OCI-LY7 (cell line): ENCODE measurements at regions not wholly inside any gene's neighbourhood (a gene's known extent, or its start where the extent isn't known, plus 50 kb on each side); places are given as distances from the start of the nearest gene placed in this dataset.

Experiments
- BruUV-seq: library from RNA; stranded (reverse); fragments of 400-500 nt; replicated peaks from 2 replicates; lab custom pipeline; 2021; lab: Mats Ljungman, UMichigan
- CTCF ChIA-PET: fragments of 300-600 bp; sonication (Branson Sonifier 250); formaldehyde crosslinking; loops from one replicate; lab custom pipeline; 2022; ENCODE audit warnings: antibody characterized with exemption; ENCODE audit not compliant: unreplicated experiment; lab: Charles Lee
- POLR2A ChIA-PET: fragments of 300-600 bp; sonication (Branson Sonifier 250); formaldehyde crosslinking; loops from one replicate; lab custom pipeline; 2022; ENCODE audit warnings: antibody characterized with exemption; lab: Charles Lee
- DNase-seq: peaks from one replicate; pipeline ENCODE4 v3.0.0-alpha.2; 2015; ENCODE audit warnings: low spot score
- H2AFZ ChIP-seq: fragments of 200-600 bp; sonication (generic), shearing (Covaris generic); 2 replicates; pipeline ENCODE4 v1.6.1; 2014; ENCODE audit warnings: mild to moderate bottlenecking, antibody characterized with exemption, low read length, moderate library complexity
- H3K27ac ChIP-seq: fragments of 200-600 bp; sonication (generic); 2 replicates; pipeline ENCODE4 v1.5.1; 2014; ENCODE audit warnings: mixed run types, low read depth, mild to moderate bottlenecking, moderate library complexity, low read length, inconsistent platforms; ENCODE audit not compliant: poor library complexity, severe bottlenecking
- H3K36me3 ChIP-seq: fragments of 200-600 bp; sonication (generic); 2 replicates; pipeline ENCODE4 v1.6.1; 2014; ENCODE audit warnings: mild to moderate bottlenecking, antibody characterized with exemption, low read length, moderate library complexity, mixed read lengths; ENCODE audit not compliant: insufficient read depth
- H3K4me1 ChIP-seq: fragments of 200-600 bp; sonication (generic); 2 replicates; pipeline ENCODE4 v1.5.1; 2014; ENCODE audit warnings: mild to moderate bottlenecking, low read length; ENCODE audit not compliant: insufficient read depth, poor library complexity, severe bottlenecking
- H3K4me2 ChIP-seq: fragments of 200-600 bp; sonication (generic); 2 replicates; pipeline ENCODE4 v1.6.1; 2014; ENCODE audit warnings: mild to moderate bottlenecking, low read length
- H3K4me3 ChIP-seq: fragments of 200-600 bp; sonication (generic); 2 replicates; pipeline ENCODE4 v1.5.1; 2014; ENCODE audit warnings: mild to moderate bottlenecking, low read depth, low read length; ENCODE audit not compliant: poor library complexity, severe bottlenecking
- H3K79me2 ChIP-seq: fragments of 200-600 bp; sonication (generic); 2 replicates; pipeline ENCODE4 v1.6.1; 2016; ENCODE audit warnings: low read depth, mild to moderate bottlenecking, low read length, moderate library complexity, mixed read lengths; ENCODE audit not compliant: insufficient read depth
- H3K9me2 ChIP-seq: fragments of 200-600 bp; sonication (generic); 2 replicates; pipeline ENCODE4 v1.6.1; 2016; ENCODE audit warnings: mild to moderate bottlenecking, low read length, mixed read lengths; ENCODE audit not compliant: insufficient read depth
- H3K9me3 ChIP-seq: fragments of 200-600 bp; sonication (generic); 2 replicates; pipeline ENCODE4 v1.6.1; 2014; ENCODE audit warnings: mild to moderate bottlenecking, mixed run types, low read length, mixed read lengths
- H4K20me1 ChIP-seq: fragments of 200-600 bp; sonication (generic); 2 replicates; pipeline ENCODE4 v1.6.1; 2014; ENCODE audit warnings: mild to moderate bottlenecking, antibody characterized with exemption, low read length, moderate library complexity, mixed read lengths; ENCODE audit not compliant: insufficient read depth
- CTCF ChIP-seq: fragments of 200-600 bp; sonication (generic); conservative IDR thresholded peaks from 2 replicates; pipeline ENCODE4 v1.5.1; 2014; ENCODE audit warnings: mild to moderate bottlenecking, antibody characterized with exemption, low read length, moderate library complexity, mixed read lengths
- EZH2phosphoT487 ChIP-seq: fragments of 200-600 bp; sonication (generic); IDR thresholded peaks from 2 replicates; pipeline ENCODE4 v1.6.1; 2018; ENCODE audit warnings: low read depth, borderline replicate concordance, mild to moderate bottlenecking, mixed run types, antibody characterized with exemption, low read length, moderate library complexity, mixed read lengths
- intact Hi-C: fragments of 100-400 bp; cut with micrococcal nuclease; formaldehyde crosslinking; loops from one replicate; pipeline ENCODE4 v1.10.0; 2022; ENCODE audit not compliant: unreplicated experiment

DNA sequence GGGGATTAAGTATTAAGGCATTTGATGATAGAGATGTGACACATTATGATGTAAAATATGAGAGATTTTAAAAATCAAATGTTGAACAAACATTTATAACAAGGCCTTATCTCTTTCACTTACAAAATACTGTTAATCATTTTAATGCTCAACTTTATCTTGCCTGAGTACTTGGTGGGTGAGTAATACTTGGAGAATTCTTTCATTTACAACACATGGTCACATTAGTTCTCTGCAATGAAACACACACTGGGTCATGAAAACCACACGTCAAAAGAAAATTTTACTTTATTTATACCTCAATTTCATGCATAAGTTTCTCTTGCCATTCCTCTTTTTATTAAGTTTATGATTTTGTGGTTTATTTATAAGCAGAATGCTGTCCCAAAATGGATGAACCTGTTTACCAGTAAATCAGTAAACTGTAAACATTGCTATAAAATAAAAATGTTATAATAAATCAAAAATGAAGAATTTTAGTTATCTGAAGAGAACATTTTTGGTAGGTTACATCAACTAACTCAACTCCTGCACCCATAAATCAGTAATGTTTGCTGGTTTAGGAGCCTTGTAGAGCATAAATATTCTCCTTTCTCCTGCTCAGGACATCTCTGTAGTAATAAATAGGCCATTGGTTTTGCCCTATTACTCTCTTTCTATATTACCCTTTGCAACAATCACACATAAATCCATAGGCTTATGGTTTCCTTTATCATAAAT, 233.5 kb upstream of the NLGN4Y start:
- H3K4me3 ChIP-seq, result no peak overlapping the region
- POLR2A ChIA-PET, result no interaction called here
- intact Hi-C loops, result no loop called here
- H3K4me2 ChIP-seq, result no peak overlapping the region
- H3K4me1 ChIP-seq, result no peaks in the 10 kb centered on the region
- no peak overlapping the region for H3K27ac ChIP-seq
- H4K20me1 ChIP-seq, result no peaks in the 10 kb centered on the region
- no peaks in the 10 kb centered on the region for H3K9me2 ChIP-seq
- DNase-seq, result no peak
- H3K79me2 ChIP-seq, result no peaks in the 10 kb centered on the region
- H2AFZ ChIP-seq, result no peak overlapping the region
- no TSS peak for BruUV-seq
- TF ChIP-seq EZH2phosphoT487, result no peak
- TF ChIP-seq CTCF, result no peak
- CTCF ChIA-PET, result no interaction called here
- H3K36me3 ChIP-seq, result no peaks in the 10 kb centered on the region
- H3K9me3 ChIP-seq, result no peaks in the 10 kb centered on the region

DNA sequence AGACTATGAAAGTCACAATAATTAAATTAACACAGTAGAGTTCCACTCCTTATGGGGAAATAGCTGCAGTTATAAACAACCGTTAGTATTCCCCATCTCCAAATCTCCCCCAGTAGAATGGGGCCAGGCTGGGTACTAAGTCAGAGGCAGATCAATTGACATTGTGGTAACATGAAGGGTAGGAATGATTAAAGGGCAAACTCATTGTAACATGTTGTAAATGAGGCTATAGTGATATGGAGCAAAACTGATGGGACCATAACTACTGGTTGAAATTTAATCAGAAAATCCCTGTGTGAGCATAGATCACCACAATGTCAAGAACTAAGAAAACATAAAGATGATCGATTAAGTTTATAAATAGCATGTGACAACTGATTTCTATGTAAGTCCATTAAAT, 231.9 kb upstream of the NLGN4Y start:
- Histone ChIP-seq H3K36me3 (no peaks in the 10 kb centered on the region), H3K4me1 (no peaks in the 10 kb centered on the region), H4K20me1 (no peaks in the 10 kb centered on the region), H3K27ac (no peak overlapping the region), H3K9me3 (no peaks in the 10 kb centered on the region), H3K4me3 (no peak overlapping the region), H2AFZ (no peak overlapping the region), H3K79me2 (no peaks in the 10 kb centered on the region), H3K9me2 (no peaks in the 10 kb centered on the region), H3K4me2 (no peak overlapping the region)
- POLR2A ChIA-PET, result no interaction called here
- no peak for TF ChIP-seq EZH2phosphoT487
- no peak for DNase-seq
- intact Hi-C loops, result no loop called here
- CTCF ChIA-PET, result no interaction called here
- BruUV-seq, result no TSS peak

DNA sequence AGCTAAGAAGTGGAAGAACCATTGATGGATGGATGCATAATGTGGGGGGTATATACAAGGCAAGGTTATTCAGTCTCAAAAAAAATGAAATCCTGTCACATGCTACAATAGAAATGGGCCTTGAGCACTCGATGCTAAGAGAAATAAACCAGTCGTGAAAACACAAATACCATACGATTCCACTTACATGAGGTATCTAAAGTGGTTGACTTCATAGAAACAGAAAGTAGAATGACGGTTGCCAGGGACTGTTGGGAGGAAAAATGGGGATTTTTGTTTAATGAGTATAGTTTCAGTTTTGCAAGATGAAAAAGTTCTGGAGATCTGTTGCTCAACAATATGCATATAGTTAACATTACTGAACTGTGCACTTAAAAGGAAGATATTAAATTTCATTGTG, 223.6 kb upstream of the NLGN4Y start:
- intact Hi-C loops, result no loop called here
- CTCF ChIA-PET, result no interaction called here

More for the DNA sequence above, 223.6 kb upstream of the NLGN4Y start:
- BruUV-seq, result no TSS peak
- no peak for TF ChIP-seq CTCF
- no peak for TF ChIP-seq EZH2phosphoT487
- no peak overlapping the region for H3K4me3 ChIP-seq
- no peaks in the 10 kb centered on the region for H3K9me3 ChIP-seq
- no peak for DNase-seq
- H2AFZ ChIP-seq, result no peak overlapping the region
- POLR2A ChIA-PET, result no interaction called here
- no peaks in the 10 kb centered on the region for H4K20me1 ChIP-seq
- no peak overlapping the region for H3K4me2 ChIP-seq
- H3K27ac ChIP-seq, result no peak overlapping the region
- H3K9me2 ChIP-seq, result no peaks in the 10 kb centered on the region
- no peaks in the 10 kb centered on the region for H3K79me2 ChIP-seq
- H3K4me1 ChIP-seq, result no peaks in the 10 kb centered on the region
- no peaks in the 10 kb centered on the region for H3K36me3 ChIP-seq
